AML-193 (cell line): ENCODE measurements at regions not wholly inside any gene's neighbourhood (a gene's known extent, or its start where the extent isn't known, plus 50 kb on each side); places are given as distances from the start of the nearest gene placed in this dataset.

Experiments
- DNase-seq, 2 experiments: peaks; one replicate each; lab custom pipeline; 2025; lab: John Stamatoyannopoulos, UW

- DNase-seq = no peak
These were observed 586.2 kb upstream of the ADGRL4 start for GRCh38 chr1:79592707-79593106.

- DNase-seq = no peak
These were observed 582.2 kb upstream of the ADGRL4 start for GRCh38 chr1:79588719-79589118.

- no peak for DNase-seq
These were observed 580.7 kb upstream of the ADGRL4 start for GRCh38 chr1:79587229-79587628.

- DNase-seq = no peak
These were observed 579.3 kb upstream of the ADGRL4 start for GRCh38 chr1:79585801-79586200.

GRCh38 chr1:79575424-79575823 lies 568.9 kb upstream of the ADGRL4 start:
- no peak for DNase-seq

- DNase-seq = no peak
These were observed 561.9 kb upstream of the ADGRL4 start for GRCh38 chr1:79568411-79568810.

GRCh38 chr1:79561521-79561978 lies 555.0 kb upstream of the ADGRL4 start:
- DNase-seq = no peak

GRCh38 chr1:79556189-79556588 lies 549.7 kb upstream of the ADGRL4 start:
- DNase-seq = no peak

- DNase-seq = no peak
These were observed 548.2 kb upstream of the ADGRL4 start for GRCh38 chr1:79554688-79555087.

- no peak for DNase-seq
These were observed 544.8 kb upstream of the ADGRL4 start for GRCh38 chr1:79551321-79551720.

- no peak for DNase-seq
These were observed 543.9 kb upstream of the ADGRL4 start for GRCh38 chr1:79550402-79550801.

GRCh38 chr1:79549201-79549600 lies 542.7 kb upstream of the ADGRL4 start:
- DNase-seq = no peak

- DNase-seq = no peak
These were observed 541.0 kb upstream of the ADGRL4 start for GRCh38 chr1:79547514-79547913.

GRCh38 chr1:79543394-79543793 lies 536.9 kb upstream of the ADGRL4 start:
- no peak for DNase-seq

GRCh38 chr1:79539001-79539400 lies 532.5 kb upstream of the ADGRL4 start:
- no peak for DNase-seq

- DNase-seq = no peak
These were observed 526.0 kb upstream of the ADGRL4 start for GRCh38 chr1:79532555-79532954.

- no peak for DNase-seq
These were observed 525.3 kb upstream of the ADGRL4 start for GRCh38 chr1:79531790-79532189.

- DNase-seq = no peak
These were observed 523.9 kb upstream of the ADGRL4 start for GRCh38 chr1:79530476-79530875.

- DNase-seq = no peak
These were observed 523.5 kb upstream of the ADGRL4 start for GRCh38 chr1:79530055-79530454.

GRCh38 chr1:79524126-79524525 lies 517.6 kb upstream of the ADGRL4 start:
- DNase-seq = no peak

- DNase-seq = no peak
These were observed 512.7 kb upstream of the ADGRL4 start for GRCh38 chr1:79519084-79519760.

GRCh38 chr1:79517470-79518224 lies 511.1 kb upstream of the ADGRL4 start:
- no peak for DNase-seq

GRCh38 chr1:79507770-79508169 lies 501.2 kb upstream of the ADGRL4 start:
- no peak for DNase-seq

GRCh38 chr1:79501153-79501552 lies 494.6 kb upstream of the ADGRL4 start:
- DNase-seq = no peak
